Kidney (tissue), 13 donors: ENCODE measurements at regions not wholly inside any gene's neighbourhood (a gene's known extent, or its start where the extent isn't known, plus 50 kb on each side); places are given as distances from the start of the nearest gene placed in this dataset.
A peak's percentile ranks its signal among the peaks of the same experiment; 100 is the strongest.

Experiments
- DNase-seq, 5 donors: peaks; one replicate each; pipeline ENCODE4 v3.0.0-alpha.2; 2013 to 2020
- FAIRE-seq: peaks from 2 replicates; lab custom pipeline; 2012; peaks lifted over from hg19 to GRCh38; lab: Jason Lieb, UNC
- H3K27ac ChIP-seq, 2 donors: one replicate each; pipeline ENCODE4 v1.7.0; 2013; ENCODE audit warnings: low read depth in 2 of 2, low read length in 2 of 2, inconsistent platforms in 1 of 2
- H3K27me3 ChIP-seq: one replicate; pipeline ENCODE4 v1.7.1; 2013; ENCODE audit warnings: low read length, inconsistent platforms; ENCODE audit not compliant: control insufficient read depth, insufficient read depth
- H3K36me3 ChIP-seq, 3 donors: one replicate each; pipeline versions ENCODE4 v1.7.0 to v1.7.1; 2013; ENCODE audit warnings: low read length in 3 of 3, control low read depth in 1 of 3, inconsistent platforms in 1 of 3; ENCODE audit not compliant: insufficient read depth in 3 of 3, control insufficient read depth in 2 of 3
- H3K4me1 ChIP-seq, 3 donors: one replicate each; pipeline versions ENCODE4 v1.7.0 to v1.7.1; 2013; ENCODE audit warnings: low read length in 3 of 3, inconsistent platforms in 1 of 3, low read depth in 1 of 3; ENCODE audit not compliant: control insufficient read depth in 2 of 3, insufficient read depth in 2 of 3
- H3K4me3 ChIP-seq, 3 donors: one replicate each; pipeline versions ENCODE4 v1.7.0 to v1.8.1; 2013; ENCODE audit warnings: low read length in 3 of 3, control low read depth in 1 of 3, inconsistent platforms in 1 of 3
- H3K9ac ChIP-seq, 3 donors: one replicate each; pipeline versions ENCODE4 v1.7.0 to v1.7.1; 2013; ENCODE audit warnings: low read length in 3 of 3, control low read depth in 1 of 3, inconsistent platforms in 1 of 3
- H3K9me3 ChIP-seq, 3 donors: one replicate each; pipeline versions ENCODE4 v1.7.0 to v1.7.1; 2013; ENCODE audit warnings: low read length in 3 of 3, control low read depth in 1 of 3, inconsistent platforms in 1 of 3; ENCODE audit not compliant: control insufficient read depth in 2 of 3, insufficient read depth in 1 of 3
- CTCF ChIP-seq: IDR thresholded peaks from 3 replicates; pipeline ENCODE4 v1.5.1; 2012; ENCODE audit warnings: mild to moderate bottlenecking, moderate library complexity, borderline replicate concordance; ENCODE audit not compliant: insufficient read depth; ENCODE audit errors: extremely low read depth
- intact Hi-C: fragments of 100-400 bp; cut with DNase I; formaldehyde crosslinking; loops from one replicate; pipeline ENCODE4 v1.11.1; 2022
- donor health status: control.
- donor health status: control.
- donor health status: control.
- donor health status: control.
- donor health status: control.
- donor health status: DM: yes; HTN: yes; CAD: no.
- donor health status: Normal renal cell carcinoma (clear cell type).

DNA sequence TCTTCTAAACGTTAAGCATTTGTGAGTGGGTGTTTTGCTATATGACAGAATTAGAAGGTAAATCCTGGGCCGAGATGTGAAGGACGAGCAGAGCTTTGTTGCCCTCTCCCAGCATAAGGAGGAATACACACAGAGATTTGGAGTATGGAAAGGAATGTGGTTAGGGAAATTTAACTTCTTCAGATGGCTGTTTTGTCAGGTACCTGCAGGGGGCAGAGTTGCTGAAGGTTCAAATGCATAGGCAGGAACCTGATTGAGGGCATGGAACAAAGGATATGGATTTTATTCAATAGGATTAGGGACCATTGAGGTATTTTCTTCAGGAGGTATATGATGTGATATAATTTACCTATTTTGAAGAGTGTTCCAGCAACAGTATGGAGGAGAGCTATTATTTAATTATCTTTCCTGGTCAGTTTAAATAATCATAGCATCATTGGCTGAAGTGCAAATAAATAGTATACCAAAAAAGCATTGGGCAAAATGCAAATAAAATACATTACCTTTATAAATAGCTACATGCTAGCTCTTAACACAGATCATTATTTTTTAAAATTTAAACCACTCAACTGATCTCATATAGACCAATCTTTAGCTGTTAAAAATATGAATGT, 143.6 kb downstream of the SLIT2 start:
- no peaks in the 10 kb centered on the region for H3K4me1 ChIP-seq
- H3K27me3 ChIP-seq = no peaks in the 10 kb centered on the region
- no peak overlapping the region for H3K4me3 ChIP-seq
- H3K9me3 ChIP-seq = no peaks in the 10 kb centered on the region
- no peak overlapping the region for H3K27ac ChIP-seq
- FAIRE-seq = no peak
- peak in 4 of 5 donors; percentile 30 to 61 (median 40) for DNase-seq
- intact Hi-C loops = no loop called here
- H3K36me3 ChIP-seq = no peaks in the 10 kb centered on the region
- peak; percentile 41 for TF ChIP-seq CTCF
- H3K9ac ChIP-seq = no peak overlapping the region

DNA sequence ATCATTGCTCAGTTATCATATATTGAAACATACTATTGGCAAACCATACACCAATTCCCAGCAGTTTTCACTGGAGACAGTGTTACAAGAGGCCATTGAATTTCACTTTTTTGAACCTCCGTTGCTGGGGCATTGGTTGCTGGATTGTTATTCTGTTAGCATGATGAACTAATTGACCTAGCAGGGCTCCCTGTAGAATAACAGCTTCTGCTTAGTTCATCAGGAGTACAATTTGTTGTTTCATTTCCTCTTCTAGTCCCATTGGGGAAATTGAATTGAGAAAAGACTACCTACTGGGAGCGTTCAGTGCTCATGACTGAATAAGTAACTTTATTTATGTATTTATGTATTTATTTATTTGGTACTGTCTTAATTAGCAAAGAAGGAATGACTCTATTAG, 151.6 kb downstream of the SLIT2 start:
- intact Hi-C loops = no loop called here
- Histone ChIP-seq H3K36me3 (no peaks in the 10 kb centered on the region), H3K27me3 (no peaks in the 10 kb centered on the region), H3K4me3 (no peak overlapping the region), H3K27ac (no peak overlapping the region), H3K9me3 (no peaks in the 10 kb centered on the region), H3K4me1 (no peaks in the 10 kb centered on the region), H3K9ac (no peak overlapping the region)
- TF ChIP-seq CTCF = no peak
- DNase-seq (no peak), FAIRE-seq (no peak)

GRCh38 chr4:20403846-20404245, 152.1 kb downstream of the SLIT2 start:
- no peaks in the 10 kb centered on the region for H3K4me1 ChIP-seq
- H3K9me3 ChIP-seq = no peaks in the 10 kb centered on the region
- TF ChIP-seq CTCF = no peak
- DNase-seq (no peak), FAIRE-seq (no peak)
- no peaks in the 10 kb centered on the region for H3K36me3 ChIP-seq
- no peak overlapping the region for H3K9ac ChIP-seq
- no peaks in the 10 kb centered on the region for H3K27me3 ChIP-seq
- no peak overlapping the region for H3K27ac ChIP-seq
- no peak overlapping the region for H3K4me3 ChIP-seq
- intact Hi-C loops = no loop called here

DNA sequence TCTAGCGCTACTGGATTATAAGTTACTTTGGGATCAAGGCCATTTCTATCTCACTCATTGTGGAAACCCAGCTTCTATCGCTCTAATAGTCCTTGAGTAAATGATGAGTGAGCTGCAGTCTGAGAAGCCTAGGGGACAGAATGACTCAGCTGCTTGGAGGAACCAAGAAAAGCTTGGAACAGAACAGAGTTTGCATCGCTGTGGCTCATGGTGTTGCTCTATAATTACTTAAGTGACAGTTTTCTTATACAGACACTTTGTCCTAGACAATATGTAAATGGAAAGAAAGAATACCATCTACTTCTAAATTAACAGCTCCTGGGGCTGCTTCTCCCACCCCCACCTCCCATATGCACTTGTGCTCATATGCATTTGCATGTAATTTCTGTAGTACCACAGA, 156.9 kb downstream of the SLIT2 start:
- Histone ChIP-seq H3K4me3 (no peak overlapping the region), H3K27me3 (no peaks in the 10 kb centered on the region), H3K9me3 (no peaks in the 10 kb centered on the region), H3K27ac (no peak overlapping the region), H3K36me3 (no peaks in the 10 kb centered on the region), H3K9ac (no peak overlapping the region), H3K4me1 (no peaks in the 10 kb centered on the region)
- FAIRE-seq (no peak), DNase-seq (no peak)
- intact Hi-C loops = no loop called here
- no peak for TF ChIP-seq CTCF
